ENCODE measurements at regions not wholly inside any gene's neighbourhood (a gene's known extent, or its start where the extent isn't known, plus 50 kb on each side); places are given as distances from the start of the nearest gene placed in this dataset.
A peak's percentile ranks its signal among the peaks of the same experiment; 100 is the strongest.

DNA sequence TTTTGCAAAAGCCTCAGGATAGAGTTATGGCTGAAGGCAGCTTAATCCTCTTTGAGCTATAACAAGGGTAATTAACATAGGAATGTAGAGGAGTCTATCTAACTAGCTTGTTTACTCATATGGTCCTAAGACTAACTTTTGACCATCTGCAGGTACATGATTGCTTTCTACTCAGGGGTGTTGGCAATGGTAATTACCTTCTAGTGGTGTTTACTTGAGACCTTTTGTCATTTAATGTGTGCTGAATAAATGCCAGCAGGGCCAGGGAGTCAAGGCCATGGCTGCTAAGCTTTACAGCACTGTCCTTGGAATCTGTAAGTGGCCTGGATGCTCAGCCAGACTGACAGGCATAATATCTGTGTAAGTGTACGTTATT is 1325.0 kb downstream of the XPNPEP1 start:
- DNase-seq, result no peak
- no peaks in the 10 kb centered on the region for H4K20me1 ChIP-seq (ENCODE audit: insufficient read depth)
- TF ChIP-seq EZH2phosphoT487 (IDR thresholded peaks at IDR 0.05; ENCODE audit: insufficient read depth, low read depth) (no peak), EZH2 (IDR thresholded peaks at IDR 0.05; ENCODE audit: insufficient read depth, poor library complexity, severe bottlenecking) (no peak)
- H3K36me3 ChIP-seq (ENCODE audit: low read depth), result no peaks in the 10 kb centered on the region
- peaks cover 38% of the 10 kb centered on the region for H3F3A ChIP-seq (ENCODE audit: insufficient read depth)
- no peak overlapping the region for H3K4me2 ChIP-seq (ENCODE audit: unreplicated experiment)
- H3K4me1 ChIP-seq (ENCODE audit: insufficient read depth), result peaks cover 45% of the 10 kb centered on the region
- in situ Hi-C loops (cut with MboI), result no loop called here
- no peak overlapping the region for H3K4me3 ChIP-seq
- H3K27ac ChIP-seq, result no peak overlapping the region
- no peaks in the 10 kb centered on the region for H3K9me2 ChIP-seq (ENCODE audit: insufficient read depth)
- no peaks in the 10 kb centered on the region for H3K27me3 ChIP-seq (replicated peaks; ENCODE audit: insufficient read depth)
- no peaks in the 10 kb centered on the region for H3K79me2 ChIP-seq (ENCODE audit: insufficient read depth)
- no peak overlapping the region for H2AFZ ChIP-seq
- H3K9ac ChIP-seq, result no peak overlapping the region
- WGBS, 2 experiments (ENCODE audit: low coverage in 1 of 2, low lambda C conversion rate in 2 of 2, missing lambda C conversion rate in 2 of 2), result 44 to 53% methylated on average over 1 of the region's 1 CpG
- H3K9me3 ChIP-seq (ENCODE audit: low read depth), result no peaks in the 10 kb centered on the region

DNA sequence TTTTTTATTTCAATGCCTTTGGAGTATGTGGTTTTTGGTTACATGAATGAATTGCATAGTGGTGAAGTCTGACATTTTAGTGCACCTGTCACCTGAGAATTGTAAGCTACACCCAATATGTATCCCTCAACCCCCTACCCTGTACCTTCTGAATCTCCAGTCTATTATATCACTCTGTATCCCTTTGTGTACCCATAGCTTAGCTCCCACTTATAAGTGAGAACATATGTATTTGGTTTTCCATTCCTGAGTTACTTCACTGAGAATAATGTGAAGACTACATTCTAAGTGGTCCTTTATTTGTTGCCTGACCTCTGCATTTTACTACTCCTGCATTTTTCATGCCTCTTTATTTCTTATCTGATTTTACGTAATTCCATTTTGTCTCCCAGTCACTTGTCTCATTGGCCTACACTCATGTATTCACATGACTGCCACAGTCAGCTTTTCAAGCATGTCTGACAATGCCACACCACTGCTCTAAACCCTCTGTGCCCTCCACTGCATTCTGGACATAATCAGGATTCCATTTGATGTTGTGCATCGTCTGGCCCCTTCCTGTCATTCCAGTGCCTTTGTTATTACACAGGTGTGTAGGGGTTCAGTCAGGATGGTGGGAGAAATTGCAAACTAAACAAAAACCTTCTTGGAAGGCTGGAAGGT is 1325.5 kb downstream of the XPNPEP1 start:
- no peaks in the 10 kb centered on the region for H3K79me2 ChIP-seq (ENCODE audit: insufficient read depth)
- H3K27ac ChIP-seq, result peak overlapping the region; percentile 37; the same call in 1 of the 2 replicates
- H4K20me1 ChIP-seq (ENCODE audit: insufficient read depth), result no peaks in the 10 kb centered on the region
- peaks cover 38% of the 10 kb centered on the region for H3F3A ChIP-seq (ENCODE audit: insufficient read depth)
- no peaks in the 10 kb centered on the region for H3K9me3 ChIP-seq (ENCODE audit: low read depth)
- TF ChIP-seq EZH2phosphoT487 (IDR thresholded peaks at IDR 0.05; ENCODE audit: insufficient read depth, low read depth) (no peak), EZH2 (IDR thresholded peaks at IDR 0.05; ENCODE audit: insufficient read depth, poor library complexity, severe bottlenecking) (no peak)
- peaks cover 45% of the 10 kb centered on the region for H3K4me1 ChIP-seq (ENCODE audit: insufficient read depth)
- H3K36me3 ChIP-seq (ENCODE audit: low read depth), result no peaks in the 10 kb centered on the region
- 80 to 82% methylated on average over 2 of the region's 2 CpGs for WGBS, 2 experiments (ENCODE audit: low coverage in 1 of 2, low lambda C conversion rate in 2 of 2, missing lambda C conversion rate in 2 of 2)
- H3K4me3 ChIP-seq, result no peak overlapping the region
- in situ Hi-C loops (cut with MboI), result no loop called here
- no peak overlapping the region for H3K9ac ChIP-seq
- DNase-seq, result peak; percentile 15
- H3K4me2 ChIP-seq (ENCODE audit: unreplicated experiment), result peak overlapping the region; percentile 45
- H2AFZ ChIP-seq, result no peak overlapping the region
- no peaks in the 10 kb centered on the region for H3K9me2 ChIP-seq (ENCODE audit: insufficient read depth)
- H3K27me3 ChIP-seq (replicated peaks; ENCODE audit: insufficient read depth), result no peaks in the 10 kb centered on the region

DNA sequence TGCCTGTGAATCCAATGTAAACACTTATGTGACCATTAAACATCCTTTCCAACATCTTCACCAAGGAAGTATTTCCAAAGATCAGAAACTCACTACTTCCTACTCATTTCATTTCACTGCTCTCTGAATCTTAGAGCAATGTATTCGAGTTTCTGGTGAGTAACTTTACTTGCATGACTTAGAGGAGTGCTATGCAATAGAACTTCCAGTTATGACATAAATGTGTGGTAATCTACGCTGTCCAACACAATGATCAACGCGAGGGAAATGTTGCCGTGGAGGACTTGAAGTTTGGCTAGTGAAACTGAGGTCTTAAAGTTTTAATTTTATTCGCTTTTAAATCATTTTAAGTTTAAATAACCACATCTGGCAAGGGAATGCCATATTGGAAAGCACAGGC is 1326.3 kb downstream of the XPNPEP1 start:
- H3K4me3 ChIP-seq, result no peak overlapping the region
- H3K79me2 ChIP-seq (ENCODE audit: insufficient read depth), result no peaks in the 10 kb centered on the region
- no peaks in the 10 kb centered on the region for H4K20me1 ChIP-seq (ENCODE audit: insufficient read depth)
- H3K27me3 ChIP-seq (replicated peaks; ENCODE audit: insufficient read depth), result no peaks in the 10 kb centered on the region
- in situ Hi-C loops (cut with MboI), result no loop called here
- peak overlapping the region; percentile 45 for H3K4me2 ChIP-seq (ENCODE audit: unreplicated experiment)
- no peaks in the 10 kb centered on the region for H3K9me3 ChIP-seq (ENCODE audit: low read depth)
- no peaks in the 10 kb centered on the region for H3K36me3 ChIP-seq (ENCODE audit: low read depth)
- peak; percentile 94 for DNase-seq
- H3F3A ChIP-seq (ENCODE audit: insufficient read depth), result peaks cover 35% of the 10 kb centered on the region
- no peak overlapping the region for H2AFZ ChIP-seq
- WGBS, 2 experiments (ENCODE audit: low coverage in 1 of 2, low lambda C conversion rate in 2 of 2, missing lambda C conversion rate in 2 of 2), result 0% methylated on average over 6 of the region's 6 CpGs
- peak overlapping the region; percentile 37 for H3K27ac ChIP-seq
- no peak overlapping the region for H3K9ac ChIP-seq
- TF ChIP-seq EZH2phosphoT487 (IDR thresholded peaks at IDR 0.05; ENCODE audit: insufficient read depth, low read depth), result no peak
- TF ChIP-seq EZH2 (IDR thresholded peaks at IDR 0.05; ENCODE audit: insufficient read depth, poor library complexity, severe bottlenecking), result no peak
- H3K9me2 ChIP-seq (ENCODE audit: insufficient read depth), result no peaks in the 10 kb centered on the region
- peaks cover 45% of the 10 kb centered on the region for H3K4me1 ChIP-seq (ENCODE audit: insufficient read depth)

DNA sequence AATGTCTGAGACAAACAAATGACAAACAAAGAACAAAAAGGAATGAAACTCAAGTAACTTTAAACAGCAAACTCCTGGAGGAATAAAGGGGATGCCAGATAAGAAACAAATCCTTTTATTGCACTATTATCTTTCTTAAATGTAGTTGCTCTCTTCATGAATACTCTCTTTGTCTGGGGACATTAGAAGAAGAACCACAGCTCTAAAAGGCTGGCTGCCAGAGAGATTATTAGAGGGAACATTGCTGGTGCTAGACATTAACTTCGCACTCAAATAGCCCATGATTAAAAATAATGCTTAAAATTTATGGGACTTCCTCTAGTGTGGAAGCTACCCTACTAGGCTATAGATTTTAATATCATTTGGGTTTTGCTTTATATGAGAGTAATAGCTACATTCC is 1330.4 kb downstream of the XPNPEP1 start:
- no peaks in the 10 kb centered on the region for H3K27me3 ChIP-seq (replicated peaks; ENCODE audit: insufficient read depth)
- in situ Hi-C loops (cut with MboI), result no loop called here
- H3K79me2 ChIP-seq (ENCODE audit: insufficient read depth), result no peaks in the 10 kb centered on the region
- no peaks in the 10 kb centered on the region for H3K9me3 ChIP-seq (ENCODE audit: low read depth)
- no peaks in the 10 kb centered on the region for H3K36me3 ChIP-seq (ENCODE audit: low read depth)
- TF ChIP-seq EZH2 (IDR thresholded peaks at IDR 0.05; ENCODE audit: insufficient read depth, poor library complexity, severe bottlenecking), result no peak
- no peak for TF ChIP-seq EZH2phosphoT487 (IDR thresholded peaks at IDR 0.05; ENCODE audit: insufficient read depth, low read depth)
- peaks cover 17% of the 10 kb centered on the region for H3K4me1 ChIP-seq (ENCODE audit: insufficient read depth)
- no peak overlapping the region for H3K27ac ChIP-seq
- H3K9me2 ChIP-seq (ENCODE audit: insufficient read depth), result no peaks in the 10 kb centered on the region
- no peak overlapping the region for H3K4me2 ChIP-seq (ENCODE audit: unreplicated experiment)
- no peak overlapping the region for H3K9ac ChIP-seq
- WGBS, 2 experiments (ENCODE audit: low coverage in 1 of 2, low lambda C conversion rate in 2 of 2, missing lambda C conversion rate in 2 of 2), result 81 to 93% methylated on average over 1 of the region's 1 CpG
- H4K20me1 ChIP-seq (ENCODE audit: insufficient read depth), result no peaks in the 10 kb centered on the region
- no peak overlapping the region for H3K4me3 ChIP-seq
- no peak overlapping the region for H2AFZ ChIP-seq
- no peak for DNase-seq
- H3F3A ChIP-seq (ENCODE audit: insufficient read depth), result peaks cover 20% of the 10 kb centered on the region

Measured in GM23248 (cell line).